Mesothelial cell of epicardium (in vitro differentiated cells): ENCODE measurements at regions not wholly inside any gene's neighbourhood (a gene's known extent, or its start where the extent isn't known, plus 50 kb on each side); places are given as distances from the start of the nearest gene placed in this dataset.

ENCODE experiments used
- DNase-seq, 2 experiments: peaks; one replicate each; pipeline ENCODE4 v3.0.0; 2021; ENCODE audit warnings: low spot score in 2 of 2; ENCODE audit not compliant: unreplicated experiment in 2 of 2
- H3K27ac Mint-ChIP-seq: 2 replicates; pipeline ENCODE4 v1.8.0; 2021; ENCODE audit warnings: mixed read lengths
- H3K27me3 Mint-ChIP-seq: 2 replicates; pipeline ENCODE4 v1.8.0; 2021; ENCODE audit warnings: low read depth, mixed read lengths
- H3K36me3 Mint-ChIP-seq: 2 replicates; pipeline ENCODE4 v1.8.0; 2021; ENCODE audit warnings: mixed read lengths
- H3K4me1 Mint-ChIP-seq: 2 replicates; pipeline ENCODE4 v1.8.0; 2021; ENCODE audit warnings: mixed read lengths
- H3K4me3 Mint-ChIP-seq: 2 replicates; pipeline ENCODE4 v1.8.0; 2021; ENCODE audit warnings: mild to moderate bottlenecking, moderate library complexity, mixed read lengths
- H3K9me3 Mint-ChIP-seq: 2 replicates; pipeline ENCODE4 v1.8.0; 2021; ENCODE audit warnings: mixed read lengths
- CTCF ChIP-seq: fragments of 200-600 bp; sonication (generic); IDR thresholded peaks from one replicate; pipeline ENCODE4 v1.5.0; 2021; ENCODE audit warnings: antibody characterized with exemption; ENCODE audit not compliant: unreplicated experiment

DNA sequence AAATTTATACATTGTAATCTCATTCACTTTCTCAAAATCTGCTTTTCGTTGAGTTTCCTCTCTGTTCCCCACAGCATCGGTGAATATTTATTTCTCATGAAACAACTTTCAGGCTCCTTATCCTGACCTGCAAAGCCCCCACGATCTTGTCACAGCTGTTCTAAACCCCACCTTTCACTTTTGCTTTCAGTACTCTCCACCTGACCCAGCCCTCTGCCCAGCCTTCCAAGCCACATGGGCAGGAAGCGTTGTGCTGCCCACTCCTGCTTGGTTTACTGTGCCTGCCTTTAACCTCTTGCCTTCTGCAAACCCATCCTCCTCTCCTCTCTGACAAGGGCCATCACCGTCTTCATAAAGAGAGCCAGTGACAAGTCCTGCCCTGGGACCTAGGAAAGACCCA, 262.5 kb downstream of the GALR1 start:
- Mint-ChIP-seq H3K4me3 (no peak overlapping the region), H3K27ac (no peak overlapping the region), H3K36me3 (peaks cover 1% of the 10 kb centered on the region), H3K4me1 (no peaks in the 10 kb centered on the region), H3K27me3 (no peaks in the 10 kb centered on the region), H3K9me3 (peaks cover 33% of the 10 kb centered on the region)
- TF ChIP-seq CTCF: no peak
- no peak for DNase-seq

- H3K9me3 Mint-ChIP-seq: peaks cover 17% of the 10 kb centered on the region
- no peaks in the 10 kb centered on the region for H3K4me1 Mint-ChIP-seq
- no peak overlapping the region for H3K4me3 Mint-ChIP-seq
- H3K27ac Mint-ChIP-seq: no peak overlapping the region
- H3K36me3 Mint-ChIP-seq: peaks cover 5% of the 10 kb centered on the region
- no peak for DNase-seq
- H3K27me3 Mint-ChIP-seq: no peaks in the 10 kb centered on the region
- TF ChIP-seq CTCF: no peak
These were observed 268.3 kb downstream of the GALR1 start for GRCh38 chr18:77517901-77518300.

GRCh38 chr18:77520767-77521166, 271.1 kb downstream of the GALR1 start:
- Mint-ChIP-seq H3K4me3 (no peak overlapping the region), H3K36me3 (peaks cover 4% of the 10 kb centered on the region), H3K4me1 (no peaks in the 10 kb centered on the region), H3K27ac (no peak overlapping the region), H3K9me3 (peaks cover 8% of the 10 kb centered on the region), H3K27me3 (no peaks in the 10 kb centered on the region)
- TF ChIP-seq CTCF: no peak
- no peak for DNase-seq

DNA sequence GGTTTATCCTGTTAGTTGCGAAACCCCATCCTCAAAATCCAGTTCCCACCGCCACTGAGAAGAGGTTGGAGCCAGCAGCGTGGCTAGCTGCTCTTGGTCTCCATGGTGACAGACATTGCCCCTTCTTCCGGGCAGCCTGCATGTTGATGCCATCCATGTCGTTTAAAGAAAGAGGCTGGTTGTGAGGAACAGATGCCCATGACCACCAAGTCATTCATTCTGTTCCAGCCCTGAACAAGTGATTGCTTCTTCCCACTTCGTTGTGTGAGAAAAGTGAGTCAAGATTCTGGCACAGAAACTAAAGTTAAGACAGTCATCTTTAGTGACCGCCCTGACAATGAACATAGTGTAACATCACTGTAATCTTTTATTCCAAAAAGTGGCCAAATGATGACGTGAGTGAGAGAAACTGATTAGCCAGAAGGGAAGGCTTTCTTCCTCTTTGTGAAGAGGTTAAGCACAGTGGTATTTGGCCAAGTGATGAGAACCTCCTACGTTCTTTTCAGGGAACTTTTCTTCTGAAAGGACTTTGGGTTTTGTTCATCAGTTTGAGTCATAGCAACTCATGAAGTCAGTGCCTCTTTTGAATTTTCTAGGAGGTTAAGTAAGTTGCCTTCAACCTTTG, 272.5 kb downstream of the GALR1 start:
- peaks cover 18% of the 10 kb centered on the region for H3K9me3 Mint-ChIP-seq
- H3K27me3 Mint-ChIP-seq: no peaks in the 10 kb centered on the region
- no peak overlapping the region for H3K4me3 Mint-ChIP-seq
- H3K27ac Mint-ChIP-seq: no peak overlapping the region
- no peak for TF ChIP-seq CTCF
- peaks cover 4% of the 10 kb centered on the region for H3K36me3 Mint-ChIP-seq
- H3K4me1 Mint-ChIP-seq: no peaks in the 10 kb centered on the region
- DNase-seq: no peak

DNA sequence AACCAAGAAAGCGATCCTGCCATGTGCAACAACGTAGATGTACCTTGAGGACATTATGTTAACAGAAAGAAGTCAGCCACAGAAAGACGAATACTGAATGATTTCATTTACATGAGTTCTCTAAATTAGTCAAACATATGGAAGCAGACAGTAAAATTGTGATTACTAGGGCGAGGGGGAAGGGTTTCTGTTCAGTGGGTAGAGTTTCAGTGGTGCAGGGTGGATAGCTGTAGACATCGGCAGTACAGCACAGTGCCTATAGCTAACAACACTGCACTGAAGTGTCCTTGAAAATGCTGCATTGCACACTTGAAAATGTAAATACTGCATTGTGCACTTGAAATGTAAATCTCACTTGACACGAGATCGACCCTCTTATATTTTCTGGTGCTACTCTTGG, 275.3 kb downstream of the GALR1 start:
- no peaks in the 10 kb centered on the region for H3K27me3 Mint-ChIP-seq
- no peak for DNase-seq
- H3K4me1 Mint-ChIP-seq: no peaks in the 10 kb centered on the region
- no peak overlapping the region for H3K27ac Mint-ChIP-seq
- peaks cover 16% of the 10 kb centered on the region for H3K9me3 Mint-ChIP-seq
- no peaks in the 10 kb centered on the region for H3K36me3 Mint-ChIP-seq
- no peak overlapping the region for H3K4me3 Mint-ChIP-seq
- TF ChIP-seq CTCF: no peak

- H3K4me3 Mint-ChIP-seq: no peak overlapping the region
- H3K27me3 Mint-ChIP-seq: no peaks in the 10 kb centered on the region
- peaks cover 16% of the 10 kb centered on the region for H3K9me3 Mint-ChIP-seq
- no peak for TF ChIP-seq CTCF
- H3K36me3 Mint-ChIP-seq: no peaks in the 10 kb centered on the region
- H3K27ac Mint-ChIP-seq: no peak overlapping the region
- no peak for DNase-seq
- H3K4me1 Mint-ChIP-seq: no peaks in the 10 kb centered on the region
These were observed 277.3 kb downstream of the GALR1 start for GRCh38 chr18:77526962-77527361.
